Stomach (tissue), 4 donors: ENCODE measurements at regions not wholly inside any gene's neighbourhood (a gene's known extent, or its start where the extent isn't known, plus 50 kb on each side); places are given as distances from the start of the nearest gene placed in this dataset.

ENCODE experiments used
- CTCF ChIP-seq, 7 experiments: fragments of 450-650 bp in 4 of 7; fragments of 200-600 bp in 3 of 7; sonication (generic) in 3 of 7; IDR thresholded peaks; one replicate each; pipeline ENCODE4 v1.5.1; 2016 to 2019; ENCODE audit warnings: antibody characterized with exemption in 7 of 7, control low read depth in 2 of 7, mild to moderate bottlenecking in 1 of 7
- POLR2AphosphoS5 ChIP-seq, 3 donors: sonication (generic); formaldehyde crosslinking; IDR thresholded peaks; one replicate each; pipeline ENCODE4 v1.6.1; 2016; ENCODE audit warnings: antibody characterized with exemption in 3 of 3

GRCh38 chr10:2914741-2915140 lies 152.6 kb upstream of the PFKP start:
- TF ChIP-seq CTCF (IDR thresholded peaks at IDR 0.05) (no peak), POLR2AphosphoS5 (IDR thresholded peaks at IDR 0.05) (no peak)
